Choroid plexus epithelial cell (primary cell): ENCODE measurements at regions not wholly inside any gene's neighbourhood (a gene's known extent, or its start where the extent isn't known, plus 50 kb on each side); places are given as distances from the start of the nearest gene placed in this dataset.
"Not testable (repeated sequence)": the region's sequence is repeated elsewhere in the genome, so short reads cannot be mapped to it uniquely, and the experiment has no call there.

Experiments used
- DNase-seq: peaks from one replicate; pipeline ENCODE4 v3.0.0-alpha.2; 2010; ENCODE audit warnings: low read depth
- H3K4me3 ChIP-seq: 2 replicates; pipeline ENCODE4 v1.5.1; 2011; ENCODE audit warnings: low read depth, mild to moderate bottlenecking, control low read depth, low read length, moderate library complexity
- TF ChIP-seq, protein P1 (sequence below): conservative IDR thresholded peaks from 2 replicates; pipeline ENCODE4 v1.5.1; 2011; ENCODE audit warnings: low read depth, mild to moderate bottlenecking, control low read depth, inconsistent platforms, low read length, moderate library complexity

DNA sequence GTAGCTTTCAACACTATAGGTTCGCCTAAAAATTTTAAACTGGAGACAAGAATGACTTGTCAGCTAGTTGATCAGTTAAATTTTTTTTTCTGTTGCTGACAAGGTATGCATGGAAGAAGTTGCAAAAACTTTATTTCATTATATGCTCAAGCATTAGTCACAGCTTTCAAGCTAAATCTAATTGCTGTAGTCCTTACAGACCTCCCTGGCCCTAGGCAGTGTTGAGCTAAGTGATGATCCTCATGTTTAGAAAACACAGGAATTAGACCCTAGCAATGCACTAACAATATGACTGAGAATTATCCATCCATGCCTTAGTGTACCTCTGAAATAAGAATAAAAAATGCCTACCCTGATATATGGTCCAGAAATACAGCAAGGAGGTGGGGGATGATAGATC is 253.4 kb downstream of the SP3 start:
- no peak overlapping the region for H3K4me3 ChIP-seq
- TF ChIP-seq, protein P1, sequence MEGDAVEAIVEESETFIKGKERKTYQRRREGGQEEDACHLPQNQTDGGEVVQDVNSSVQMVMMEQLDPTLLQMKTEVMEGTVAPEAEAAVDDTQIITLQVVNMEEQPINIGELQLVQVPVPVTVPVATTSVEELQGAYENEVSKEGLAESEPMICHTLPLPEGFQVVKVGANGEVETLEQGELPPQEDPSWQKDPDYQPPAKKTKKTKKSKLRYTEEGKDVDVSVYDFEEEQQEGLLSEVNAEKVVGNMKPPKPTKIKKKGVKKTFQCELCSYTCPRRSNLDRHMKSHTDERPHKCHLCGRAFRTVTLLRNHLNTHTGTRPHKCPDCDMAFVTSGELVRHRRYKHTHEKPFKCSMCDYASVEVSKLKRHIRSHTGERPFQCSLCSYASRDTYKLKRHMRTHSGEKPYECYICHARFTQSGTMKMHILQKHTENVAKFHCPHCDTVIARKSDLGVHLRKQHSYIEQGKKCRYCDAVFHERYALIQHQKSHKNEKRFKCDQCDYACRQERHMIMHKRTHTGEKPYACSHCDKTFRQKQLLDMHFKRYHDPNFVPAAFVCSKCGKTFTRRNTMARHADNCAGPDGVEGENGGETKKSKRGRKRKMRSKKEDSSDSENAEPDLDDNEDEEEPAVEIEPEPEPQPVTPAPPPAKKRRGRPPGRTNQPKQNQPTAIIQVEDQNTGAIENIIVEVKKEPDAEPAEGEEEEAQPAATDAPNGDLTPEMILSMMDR: no peak
- no peak for DNase-seq

DNA sequence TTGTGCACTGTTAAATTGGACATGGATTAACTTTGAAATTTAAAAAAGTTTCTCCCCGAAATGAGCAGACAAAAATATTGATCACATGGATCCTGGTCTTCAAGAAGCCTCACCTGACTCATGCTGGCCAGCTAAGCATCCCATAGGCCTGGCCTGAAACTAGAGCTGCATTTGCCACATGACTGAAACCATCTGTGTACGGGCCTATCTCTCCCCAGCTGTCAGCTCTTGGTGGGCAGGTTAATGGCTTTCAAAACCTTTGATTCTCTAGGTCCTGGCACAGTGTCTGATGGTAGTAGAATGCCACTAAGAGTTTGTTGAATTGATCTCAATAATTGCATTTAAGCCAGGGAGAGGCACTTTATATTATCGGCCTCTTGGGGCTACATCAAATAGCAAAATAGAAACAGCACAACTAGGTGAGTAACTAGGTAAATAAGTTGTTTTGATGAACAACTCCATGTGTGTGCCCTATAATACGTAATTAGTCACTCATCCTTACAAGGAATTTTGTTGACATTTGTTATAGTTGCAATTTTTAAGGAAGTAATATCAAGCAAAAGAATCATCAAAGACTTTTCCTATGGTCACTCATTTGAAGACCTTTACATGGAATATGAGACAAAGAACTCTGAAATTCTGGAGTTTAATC is 251.1 kb downstream of the SP3 start:
- TF ChIP-seq, protein P1: no peak
- no peak overlapping the region for H3K4me3 ChIP-seq
- DNase-seq: no peak

DNA sequence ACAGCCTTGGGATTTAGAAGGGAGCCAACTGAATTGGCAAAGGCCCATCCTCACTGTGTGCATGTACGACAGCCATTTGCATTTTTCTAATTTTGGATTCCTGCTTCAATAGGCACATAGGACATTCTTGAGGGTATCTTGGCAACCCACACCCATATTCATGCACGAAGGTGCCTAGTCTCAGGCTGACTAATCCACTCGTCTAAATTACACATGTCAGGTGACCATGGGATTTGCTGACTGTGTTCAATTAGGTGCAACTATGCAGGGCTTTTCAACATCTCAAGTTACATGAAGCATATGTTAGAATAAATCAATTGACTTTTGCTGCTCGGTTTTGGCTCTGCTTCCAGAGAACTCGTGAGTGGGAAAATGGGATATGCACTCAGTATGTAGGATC is 249.7 kb downstream of the SP3 start:
- no peak for DNase-seq
- TF ChIP-seq, protein P1: no peak
- no peak overlapping the region for H3K4me3 ChIP-seq

DNA sequence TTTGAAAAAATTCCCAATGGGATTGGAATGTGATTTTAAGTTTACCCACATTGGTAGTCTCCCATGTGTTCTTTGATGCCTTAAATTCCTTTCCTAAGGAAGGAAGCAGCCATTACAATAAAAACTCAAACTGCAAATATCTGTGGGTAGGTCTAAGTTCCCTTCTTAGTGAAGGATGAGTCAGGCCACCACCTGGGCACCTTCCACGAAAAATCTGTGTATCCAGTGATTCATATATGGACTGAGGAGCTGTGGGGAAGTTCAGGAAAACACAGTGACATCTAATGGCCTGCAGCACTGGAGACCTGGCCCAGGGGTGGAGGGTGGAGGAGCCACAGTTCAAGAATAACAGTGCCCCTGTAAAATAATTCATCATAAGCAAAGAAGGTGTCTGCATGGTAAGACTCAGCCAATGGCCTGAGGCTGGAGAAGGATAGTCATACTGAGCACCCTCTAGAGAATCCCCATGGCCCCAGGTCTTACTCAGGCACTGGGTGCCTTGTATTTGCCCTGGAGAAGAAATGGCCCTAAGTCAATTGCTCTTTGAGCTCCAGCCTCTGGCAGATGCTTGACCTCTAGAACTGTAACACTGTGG is 248.6 kb downstream of the SP3 start:
- TF ChIP-seq, protein P1: no peak
- no peak overlapping the region for H3K4me3 ChIP-seq
- DNase-seq: no peak

DNA sequence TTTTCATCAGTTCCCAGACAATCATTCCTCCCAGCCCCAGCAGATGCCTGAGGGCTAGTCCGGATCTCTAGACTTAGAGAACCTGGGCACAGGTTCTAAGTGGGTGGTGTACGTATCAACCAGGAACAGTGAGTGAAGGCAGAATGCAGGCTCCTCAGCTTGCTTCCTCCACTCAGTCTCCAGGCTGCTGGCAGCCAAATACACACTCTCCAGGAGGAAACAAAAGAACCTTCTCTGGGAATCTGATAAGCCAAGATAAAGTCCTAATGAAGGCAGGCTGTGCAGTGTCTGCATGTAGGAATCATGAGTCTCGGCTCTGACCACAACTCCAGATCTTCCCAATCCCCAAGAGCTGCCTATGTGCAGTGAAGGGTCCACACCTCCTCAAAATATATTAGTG is 245.7 kb downstream of the SP3 start:
- TF ChIP-seq, protein P1: no peak
- no peak overlapping the region for H3K4me3 ChIP-seq
- DNase-seq: no peak

DNA sequence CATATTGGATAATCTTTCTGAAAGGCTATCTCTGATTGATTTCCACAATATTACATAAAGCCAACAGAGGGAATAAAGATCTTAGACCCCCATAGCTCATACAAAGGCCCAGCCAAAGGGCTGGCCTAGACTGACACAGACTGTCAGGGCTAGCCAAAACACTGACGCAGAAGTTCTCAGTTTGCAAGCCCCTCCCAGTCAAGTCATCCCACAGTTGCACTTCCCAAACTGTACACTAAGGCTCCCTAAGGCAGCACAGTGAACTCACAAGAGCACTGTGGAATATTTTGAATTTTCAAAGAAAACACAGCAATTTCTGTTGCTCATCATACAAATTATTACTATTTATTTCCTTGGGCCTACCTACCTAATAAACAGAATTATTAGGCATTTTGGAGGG is 244.9 kb downstream of the SP3 start:
- peak; percentile 37 for DNase-seq
- H3K4me3 ChIP-seq: no peak overlapping the region
- TF ChIP-seq, protein P1: peak; percentile 13

DNA sequence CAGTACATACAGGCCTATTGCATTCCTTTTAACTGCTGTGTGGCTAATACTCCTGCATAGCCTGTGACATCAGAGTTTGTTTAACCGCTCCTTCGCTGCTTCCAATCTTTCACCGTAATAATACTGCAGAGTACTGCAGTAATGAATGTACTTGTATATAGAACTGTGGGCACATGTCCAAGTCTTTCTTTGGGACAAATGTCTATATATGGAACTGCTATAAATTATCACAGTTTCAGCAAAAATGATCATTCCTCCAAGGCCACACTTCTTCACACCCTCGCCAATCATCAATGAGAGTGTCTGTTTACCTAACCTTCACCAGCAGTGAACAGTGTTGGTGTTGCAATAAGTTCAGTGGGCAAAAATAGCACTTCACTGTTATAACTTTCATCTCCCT is 230.4 kb downstream of the SP3 start:
- DNase-seq: peak; percentile 38
- TF ChIP-seq, protein P1: no peak
- no peak overlapping the region for H3K4me3 ChIP-seq

DNA sequence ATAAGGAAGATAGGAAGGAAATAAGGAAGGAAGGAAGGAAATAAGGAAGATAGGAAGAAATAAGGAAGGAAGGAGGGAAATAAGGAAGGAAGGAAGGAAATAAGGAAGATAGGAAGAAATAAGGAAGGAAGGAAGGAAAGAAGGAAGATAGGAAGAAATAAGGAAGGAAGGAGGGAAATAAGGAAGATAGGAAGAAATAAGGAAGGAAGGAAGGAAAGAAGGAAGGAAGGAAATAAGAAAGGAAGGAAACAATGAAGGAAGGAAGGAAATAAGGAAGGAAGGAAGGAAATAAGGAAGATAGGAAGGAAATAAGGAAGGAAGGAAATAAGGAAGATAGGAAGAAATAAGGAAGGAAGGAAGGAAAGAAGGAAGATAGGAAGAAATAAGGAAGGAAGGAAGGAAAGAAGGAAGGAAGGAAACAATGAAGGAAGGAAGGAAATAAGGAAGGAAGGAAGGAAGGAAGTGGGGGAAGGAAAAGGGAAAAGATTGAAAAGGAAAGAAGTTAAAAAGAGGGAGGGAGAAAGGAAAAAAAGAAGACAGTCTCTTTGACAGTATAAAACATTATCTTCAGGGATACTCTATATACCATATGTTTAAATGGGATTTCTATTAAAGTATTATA is 227.1 kb downstream of the SP3 start:
- H3K4me3 ChIP-seq, DNase-seq: not testable (repeated sequence)
